ENCODE measurements at regions not wholly inside any gene's neighbourhood (a gene's known extent, or its start where the extent isn't known, plus 50 kb on each side); places are given as distances from the start of the nearest gene placed in this dataset.

DNA sequence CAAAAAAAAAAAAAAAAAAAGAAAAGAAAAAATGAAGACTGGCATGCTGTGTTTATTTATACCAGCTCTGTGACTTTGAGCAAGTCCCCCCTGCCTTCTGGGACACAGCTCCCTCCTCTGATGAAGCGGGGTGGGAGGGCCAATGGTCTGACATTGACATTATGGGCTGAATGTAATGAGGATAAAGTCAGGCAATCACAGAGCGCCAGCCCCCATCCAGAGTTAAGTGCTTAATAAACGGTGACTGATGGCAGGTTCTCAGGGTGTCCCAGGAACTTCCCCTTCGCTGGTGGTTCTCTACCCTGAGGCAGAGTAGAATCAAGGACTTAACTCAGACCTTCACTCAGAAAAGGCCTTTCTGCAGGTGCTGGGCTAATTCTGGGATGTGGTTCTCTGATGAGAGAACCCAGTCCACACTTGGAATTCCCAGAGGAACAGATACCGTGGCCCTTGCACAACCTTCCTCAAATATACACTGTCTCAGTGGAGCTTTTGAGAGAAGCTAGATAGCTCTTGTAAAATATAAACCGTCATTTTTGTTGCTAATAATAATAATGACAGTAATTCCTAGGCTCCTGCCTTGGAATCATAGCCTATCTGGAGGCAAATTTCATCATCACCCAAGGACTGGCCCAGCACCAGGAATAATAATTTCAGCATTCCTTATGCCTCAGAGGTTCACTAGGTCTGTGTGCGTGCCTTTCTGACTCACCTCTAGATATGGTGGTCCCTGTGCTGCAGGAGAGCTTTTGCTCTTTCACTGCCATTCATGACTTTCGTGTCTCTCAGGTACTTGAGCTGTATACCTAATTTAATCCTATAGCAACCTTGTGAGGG, 115.8 kb downstream of the RPLP1 start:
- Histone ChIP-seq H3K27ac (ENCODE audit: control insufficient read depth, insufficient read depth, low read length) (no peak overlapping the region), H3K4me3 (ENCODE audit: control insufficient read depth in 2 of 3, extremely low read depth in 1 of 3, insufficient read depth in 2 of 3, low read depth in 1 of 3, low read length in 3 of 3) (no peak overlapping the region), H3K4me1 (ENCODE audit: control insufficient read depth, extremely low read depth, insufficient read depth, low read length) (no peaks in the 10 kb centered on the region), H4K20me1 (ENCODE audit: control insufficient read depth, extremely low read depth, insufficient read depth, low read length) (no peaks in the 10 kb centered on the region), H3K9ac (ENCODE audit: control insufficient read depth, extremely low read depth, insufficient read depth, low read length) (no peak overlapping the region), H3K79me2 (ENCODE audit: control insufficient read depth, insufficient read depth, low read length) (no peaks in the 10 kb centered on the region), H2AFZ (ENCODE audit: control insufficient read depth, low read length) (no peak overlapping the region), H3K27me3 (ENCODE audit: control insufficient read depth, extremely low read depth, insufficient read depth, low read length) (peaks cover 14% of the 10 kb centered on the region), H3K9me3 (ENCODE audit: control insufficient read depth, low read depth, low read length) (no peaks in the 10 kb centered on the region), H3K4me2 (ENCODE audit: control insufficient read depth, extremely low read depth, insufficient read depth, low read depth, low read length) (no peak overlapping the region), H3K9me1 (ENCODE audit: control insufficient read depth, extremely low read depth, insufficient read depth, low read length) (no peaks in the 10 kb centered on the region), H3K36me3 (ENCODE audit: control insufficient read depth in 2 of 2, extremely low read depth in 1 of 2, insufficient read depth in 2 of 2, low read length in 2 of 2) (no peaks in the 10 kb centered on the region)
- FAIRE-seq (no peak), DNase-seq (ENCODE audit: low read depth, low spot score) (no peak)
- TF ChIP-seq EZH2 (IDR thresholded peaks at IDR 0.05; ENCODE audit: low read length) = no peak
- TF ChIP-seq, protein P1, sequence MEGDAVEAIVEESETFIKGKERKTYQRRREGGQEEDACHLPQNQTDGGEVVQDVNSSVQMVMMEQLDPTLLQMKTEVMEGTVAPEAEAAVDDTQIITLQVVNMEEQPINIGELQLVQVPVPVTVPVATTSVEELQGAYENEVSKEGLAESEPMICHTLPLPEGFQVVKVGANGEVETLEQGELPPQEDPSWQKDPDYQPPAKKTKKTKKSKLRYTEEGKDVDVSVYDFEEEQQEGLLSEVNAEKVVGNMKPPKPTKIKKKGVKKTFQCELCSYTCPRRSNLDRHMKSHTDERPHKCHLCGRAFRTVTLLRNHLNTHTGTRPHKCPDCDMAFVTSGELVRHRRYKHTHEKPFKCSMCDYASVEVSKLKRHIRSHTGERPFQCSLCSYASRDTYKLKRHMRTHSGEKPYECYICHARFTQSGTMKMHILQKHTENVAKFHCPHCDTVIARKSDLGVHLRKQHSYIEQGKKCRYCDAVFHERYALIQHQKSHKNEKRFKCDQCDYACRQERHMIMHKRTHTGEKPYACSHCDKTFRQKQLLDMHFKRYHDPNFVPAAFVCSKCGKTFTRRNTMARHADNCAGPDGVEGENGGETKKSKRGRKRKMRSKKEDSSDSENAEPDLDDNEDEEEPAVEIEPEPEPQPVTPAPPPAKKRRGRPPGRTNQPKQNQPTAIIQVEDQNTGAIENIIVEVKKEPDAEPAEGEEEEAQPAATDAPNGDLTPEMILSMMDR (optimal IDR thresholded peaks at IDR 0.05 in 1 of 3, IDR thresholded peaks at IDR 0.05 in 1 of 3, conservative IDR thresholded peaks at IDR 0.05 in 1 of 3; ENCODE audit: extremely low read depth in 1 of 3, insufficient read depth in 2 of 3, low read length in 3 of 3) = no peak
- dilution Hi-C loops (cut with MboI; ENCODE audit: extremely low pct_ligation_motif_present, low sequenced_read_pairs) = no loop called here

DNA sequence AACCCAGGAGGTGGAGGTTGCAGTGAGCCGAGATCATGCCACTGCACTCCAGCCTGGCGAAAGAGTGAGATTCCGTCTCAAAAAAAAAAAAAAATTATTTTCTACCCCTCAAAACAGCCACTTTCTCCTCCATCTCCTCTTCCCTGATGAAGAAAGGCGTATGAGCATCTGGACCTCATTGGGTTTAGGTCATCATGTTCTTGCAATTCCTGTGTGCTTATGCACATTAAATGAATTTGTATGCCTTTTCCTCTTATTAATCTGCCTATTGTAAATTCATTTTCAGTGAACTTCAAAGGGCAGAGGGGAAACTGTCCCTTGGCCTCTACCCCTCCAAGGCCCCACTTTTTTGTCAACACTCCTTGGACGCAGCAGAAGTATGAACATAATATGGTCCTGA, 117.8 kb downstream of the RPLP1 start:
- FAIRE-seq (no peak), DNase-seq (ENCODE audit: low read depth, low spot score) (no peak)
- no peak overlapping the region for H3K27ac ChIP-seq (ENCODE audit: control insufficient read depth, insufficient read depth, low read length)
- dilution Hi-C loops (cut with MboI; ENCODE audit: extremely low pct_ligation_motif_present, low sequenced_read_pairs) = no loop called here
- no peaks in the 10 kb centered on the region for H3K9me3 ChIP-seq (ENCODE audit: control insufficient read depth, low read depth, low read length)
- H3K4me3 ChIP-seq (ENCODE audit: control insufficient read depth in 2 of 3, extremely low read depth in 1 of 3, insufficient read depth in 2 of 3, low read depth in 1 of 3, low read length in 3 of 3) = no peak overlapping the region
- no peaks in the 10 kb centered on the region for H3K36me3 ChIP-seq (ENCODE audit: control insufficient read depth in 2 of 2, extremely low read depth in 1 of 2, insufficient read depth in 2 of 2, low read length in 2 of 2)
- no peak for TF ChIP-seq EZH2 (IDR thresholded peaks at IDR 0.05; ENCODE audit: low read length)
- TF ChIP-seq, protein P1 (optimal IDR thresholded peaks at IDR 0.05 in 1 of 3, IDR thresholded peaks at IDR 0.05 in 1 of 3, conservative IDR thresholded peaks at IDR 0.05 in 1 of 3; ENCODE audit: extremely low read depth in 1 of 3, insufficient read depth in 2 of 3, low read length in 3 of 3) = no peak
- H3K4me1 ChIP-seq (ENCODE audit: control insufficient read depth, extremely low read depth, insufficient read depth, low read length) = no peaks in the 10 kb centered on the region
- no peaks in the 10 kb centered on the region for H3K9me1 ChIP-seq (ENCODE audit: control insufficient read depth, extremely low read depth, insufficient read depth, low read length)
- H3K4me2 ChIP-seq (ENCODE audit: control insufficient read depth, extremely low read depth, insufficient read depth, low read depth, low read length) = no peak overlapping the region
- no peak overlapping the region for H2AFZ ChIP-seq (ENCODE audit: control insufficient read depth, low read length)
- H4K20me1 ChIP-seq (ENCODE audit: control insufficient read depth, extremely low read depth, insufficient read depth, low read length) = no peaks in the 10 kb centered on the region
- H3K27me3 ChIP-seq (ENCODE audit: control insufficient read depth, extremely low read depth, insufficient read depth, low read length) = peaks cover 33% of the 10 kb centered on the region
- no peak overlapping the region for H3K9ac ChIP-seq (ENCODE audit: control insufficient read depth, extremely low read depth, insufficient read depth, low read length)
- no peaks in the 10 kb centered on the region for H3K79me2 ChIP-seq (ENCODE audit: control insufficient read depth, insufficient read depth, low read length)

Data from keratinocyte (primary cell).